ENCODE measurements at regions not wholly inside any gene's neighbourhood (a gene's known extent, or its start where the extent isn't known, plus 50 kb on each side); places are given as distances from the start of the nearest gene placed in this dataset.

DNA sequence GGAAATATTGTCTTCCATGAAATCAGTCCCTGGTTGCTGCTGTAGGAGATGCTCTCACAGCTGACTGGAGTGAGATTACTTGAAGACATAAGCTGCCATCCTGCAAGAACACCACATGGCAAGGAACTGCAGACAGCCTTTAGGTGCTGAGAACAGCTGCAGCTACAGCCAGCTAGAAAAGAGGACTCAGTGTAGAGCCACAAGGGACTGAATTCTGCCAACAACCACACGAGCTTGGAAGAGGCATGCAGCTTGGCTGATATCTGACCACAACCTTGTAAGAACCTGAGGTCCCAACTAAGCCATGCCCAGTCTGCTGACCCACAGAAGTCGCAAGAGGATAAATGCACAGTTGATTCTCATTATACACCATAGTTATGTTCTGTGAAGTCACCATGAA is 181.8 kb upstream of the ARL4C start:
- Mint-ChIP-seq H3K4me3 (no peak overlapping the region), H3K27ac (no peak overlapping the region), H3K27me3 (no peaks in the 10 kb centered on the region), H3K9me3 (peaks cover 0 to 2% (median 0%) of the 10 kb centered on the region in 3 donors), H3K4me1 (no peaks in the 10 kb centered on the region), H3K36me3 (no peaks in the 10 kb centered on the region)

GRCh38 chr2:234677758-234678538 is 181.1 kb upstream of the ARL4C start:
- Mint-ChIP-seq H3K27me3 (no peaks in the 10 kb centered on the region), H3K27ac (no peak overlapping the region), H3K9me3 (peaks cover 0 to 2% (median 0%) of the 10 kb centered on the region in 3 donors), H3K4me1 (no peaks in the 10 kb centered on the region), H3K36me3 (no peaks in the 10 kb centered on the region), H3K4me3 (no peak overlapping the region)

DNA sequence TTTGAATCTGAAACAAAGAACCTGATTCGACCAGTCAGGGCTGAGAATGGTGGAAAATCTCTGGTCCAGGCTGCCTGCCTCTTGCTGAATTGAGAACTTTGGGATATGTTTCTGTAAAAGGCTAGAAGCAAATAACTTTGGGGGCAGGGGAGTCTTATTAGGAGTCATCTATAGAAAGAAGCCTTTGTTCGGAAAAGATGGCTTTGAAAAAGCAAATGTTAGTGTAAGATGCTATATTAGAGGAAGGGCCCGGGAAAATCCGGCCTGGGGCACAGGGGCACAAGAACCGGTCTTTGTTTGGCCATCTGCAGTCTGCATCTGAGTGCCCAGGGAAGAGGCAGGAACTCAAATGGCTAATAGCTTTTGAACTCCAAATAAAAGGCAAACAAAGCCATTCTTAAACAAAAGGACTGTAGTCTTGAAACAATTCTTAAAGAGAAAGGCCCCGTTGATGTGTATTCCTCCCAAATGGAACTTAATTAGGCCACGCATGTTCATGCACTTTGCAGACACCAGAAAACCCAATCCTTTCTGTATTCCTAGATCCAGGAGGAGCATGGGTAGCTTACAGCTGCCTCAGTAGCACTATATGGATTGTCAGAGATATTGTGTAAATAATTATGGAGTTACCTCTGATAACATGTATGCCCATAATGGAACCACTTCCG is 180.0 kb upstream of the ARL4C start:
- H3K4me1 Mint-ChIP-seq, result no peaks in the 10 kb centered on the region
- H3K4me3 Mint-ChIP-seq, result no peak overlapping the region
- H3K36me3 Mint-ChIP-seq, result no peaks in the 10 kb centered on the region
- H3K27ac Mint-ChIP-seq, result no peak overlapping the region
- no peaks in the 10 kb centered on the region for H3K27me3 Mint-ChIP-seq
- H3K9me3 Mint-ChIP-seq, result no peaks in the 10 kb centered on the region

DNA sequence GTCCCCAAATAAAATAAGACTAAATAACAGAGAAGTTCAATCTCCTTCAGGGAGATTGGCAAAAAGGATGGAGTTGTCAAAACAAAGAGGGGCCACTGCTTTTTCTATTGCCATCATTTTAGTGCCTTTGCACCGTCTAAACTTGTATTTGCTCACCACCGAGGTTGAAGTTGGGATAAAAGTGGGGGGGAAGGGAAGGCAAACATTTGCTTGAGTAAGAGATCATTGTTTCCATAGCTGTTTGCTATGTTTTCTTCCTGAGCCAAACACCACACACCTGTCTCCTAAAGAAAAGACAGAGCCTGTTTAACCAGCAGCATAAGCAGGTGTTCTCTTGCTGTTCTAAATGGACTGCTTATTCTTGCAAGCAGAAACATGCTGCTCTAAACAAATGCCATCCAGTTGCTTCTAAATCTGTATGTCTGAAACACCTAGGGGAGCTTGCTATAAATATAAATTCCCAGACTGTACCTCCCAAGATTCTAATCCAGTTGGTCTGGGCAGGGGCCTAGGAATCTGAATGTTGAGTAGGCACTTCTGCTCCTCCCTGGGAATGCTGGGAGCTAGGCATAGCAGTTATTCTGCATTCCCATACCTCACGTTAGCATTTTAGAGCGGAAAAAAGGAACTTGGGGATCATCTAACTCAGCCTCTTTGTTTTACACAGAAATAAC is 179.4 kb upstream of the ARL4C start:
- Mint-ChIP-seq H3K4me3 (no peak overlapping the region), H3K4me1 (no peaks in the 10 kb centered on the region), H3K27ac (no peak overlapping the region), H3K36me3 (no peaks in the 10 kb centered on the region), H3K9me3 (no peaks in the 10 kb centered on the region), H3K27me3 (no peaks in the 10 kb centered on the region)

- Mint-ChIP-seq H3K4me1 (no peaks in the 10 kb centered on the region), H3K9me3 (no peaks in the 10 kb centered on the region), H3K27me3 (no peaks in the 10 kb centered on the region), H3K36me3 (no peaks in the 10 kb centered on the region), H3K27ac (no peak overlapping the region), H3K4me3 (no peak overlapping the region)
Measured at GRCh38 chr2:234674781-234675201, 177.9 kb upstream of the ARL4C start.

- Mint-ChIP-seq H3K4me1 (no peaks in the 10 kb centered on the region), H3K36me3 (no peaks in the 10 kb centered on the region), H3K9me3 (no peaks in the 10 kb centered on the region), H3K4me3 (no peak overlapping the region), H3K27ac (no peak overlapping the region), H3K27me3 (no peaks in the 10 kb centered on the region)
Measured at GRCh38 chr2:234673961-234674759, 177.3 kb upstream of the ARL4C start.

DNA sequence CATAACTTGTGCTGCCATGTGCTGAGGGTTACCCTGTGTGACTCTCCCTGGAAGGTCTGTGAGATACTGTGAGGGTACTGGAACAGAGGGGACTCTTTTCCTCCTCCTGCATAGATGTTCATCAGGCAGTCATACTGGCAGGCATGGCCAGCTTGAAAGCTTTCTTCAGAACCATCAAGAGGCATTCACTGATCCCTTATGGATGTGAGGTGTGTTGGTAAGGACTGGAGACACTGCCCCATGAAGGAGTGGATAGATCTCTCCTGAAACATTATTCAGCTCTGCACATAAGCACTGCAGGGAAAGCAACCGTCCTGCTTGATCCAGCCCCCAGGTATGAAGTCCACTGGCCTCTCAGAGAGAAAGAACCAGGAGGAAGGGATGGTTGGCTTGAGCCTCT is 176.6 kb upstream of the ARL4C start:
- Mint-ChIP-seq H3K9me3 (no peaks in the 10 kb centered on the region), H3K36me3 (no peaks in the 10 kb centered on the region), H3K4me1 (no peaks in the 10 kb centered on the region), H3K4me3 (no peak overlapping the region), H3K27me3 (no peaks in the 10 kb centered on the region), H3K27ac (no peak overlapping the region)

- Mint-ChIP-seq H3K27ac (no peak overlapping the region), H3K4me3 (no peak overlapping the region), H3K4me1 (no peaks in the 10 kb centered on the region), H3K9me3 (no peaks in the 10 kb centered on the region), H3K27me3 (peaks cover 2% of the 10 kb centered on the region), H3K36me3 (no peaks in the 10 kb centered on the region)
Measured at GRCh38 chr2:234672498-234673150, 175.7 kb upstream of the ARL4C start.

DNA sequence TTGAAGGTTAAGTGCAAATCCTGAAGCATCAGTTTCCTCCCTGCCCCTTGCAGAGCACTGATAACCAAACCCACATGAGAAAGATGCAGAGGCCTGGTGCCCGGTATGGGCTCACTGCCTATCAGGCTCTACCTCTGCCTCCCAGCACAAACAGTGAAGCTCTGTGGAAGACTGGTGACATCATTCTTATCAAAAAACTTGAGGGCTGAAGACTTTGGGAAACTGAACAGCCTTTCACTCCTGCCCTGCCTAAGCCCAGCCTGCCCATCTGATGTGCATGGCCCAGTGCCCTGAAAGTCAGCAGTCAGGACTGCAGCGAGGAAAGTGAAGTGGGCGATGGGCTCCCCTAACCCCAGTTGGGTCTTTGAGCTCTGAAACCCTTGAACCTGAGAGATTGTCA is 174.8 kb upstream of the ARL4C start:
- Mint-ChIP-seq H3K4me1 (no peaks in the 10 kb centered on the region), H3K4me3 (no peak overlapping the region), H3K36me3 (no peaks in the 10 kb centered on the region), H3K27ac (no peak overlapping the region), H3K9me3 (no peaks in the 10 kb centered on the region), H3K27me3 (peaks cover 2% of the 10 kb centered on the region)

GRCh38 chr2:234671231-234671630 is 174.3 kb upstream of the ARL4C start:
- Mint-ChIP-seq H3K27me3 (peaks cover 2% of the 10 kb centered on the region), H3K27ac (no peak overlapping the region), H3K4me1 (no peaks in the 10 kb centered on the region), H3K4me3 (no peak overlapping the region), H3K36me3 (no peaks in the 10 kb centered on the region), H3K9me3 (no peaks in the 10 kb centered on the region)

DNA sequence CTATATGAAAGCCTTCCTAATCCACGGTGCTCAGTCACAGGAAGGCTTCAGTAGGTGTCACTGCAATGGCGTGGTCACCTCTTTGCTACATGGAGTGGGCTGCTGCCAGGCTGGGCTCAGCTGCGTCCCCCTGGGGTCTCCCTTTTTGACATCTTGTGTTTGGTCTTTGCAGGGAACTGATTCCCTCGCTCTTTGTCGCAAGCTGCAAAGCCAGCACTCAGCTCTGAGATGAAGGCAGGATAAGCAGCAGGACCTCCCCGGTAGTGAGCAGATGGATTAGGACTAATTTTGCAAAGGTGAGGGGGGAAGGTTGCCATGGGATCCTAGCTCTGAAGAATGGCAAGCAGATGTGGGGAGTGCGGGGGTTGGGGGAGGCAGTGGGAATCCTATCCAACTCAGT is 173.9 kb upstream of the ARL4C start:
- Mint-ChIP-seq H3K9me3 (no peaks in the 10 kb centered on the region), H3K27me3 (peaks cover 2% of the 10 kb centered on the region), H3K4me3 (no peak overlapping the region), H3K4me1 (no peaks in the 10 kb centered on the region), H3K36me3 (no peaks in the 10 kb centered on the region), H3K27ac (no peak overlapping the region)

- no peak overlapping the region for H3K4me3 Mint-ChIP-seq
- no peaks in the 10 kb centered on the region for H3K36me3 Mint-ChIP-seq
- H3K4me1 Mint-ChIP-seq, result no peaks in the 10 kb centered on the region
- peaks cover 2% of the 10 kb centered on the region for H3K27me3 Mint-ChIP-seq
- no peaks in the 10 kb centered on the region for H3K9me3 Mint-ChIP-seq
- no peak overlapping the region for H3K27ac Mint-ChIP-seq
Measured at GRCh38 chr2:234670052-234670451, 173.2 kb upstream of the ARL4C start.

DNA sequence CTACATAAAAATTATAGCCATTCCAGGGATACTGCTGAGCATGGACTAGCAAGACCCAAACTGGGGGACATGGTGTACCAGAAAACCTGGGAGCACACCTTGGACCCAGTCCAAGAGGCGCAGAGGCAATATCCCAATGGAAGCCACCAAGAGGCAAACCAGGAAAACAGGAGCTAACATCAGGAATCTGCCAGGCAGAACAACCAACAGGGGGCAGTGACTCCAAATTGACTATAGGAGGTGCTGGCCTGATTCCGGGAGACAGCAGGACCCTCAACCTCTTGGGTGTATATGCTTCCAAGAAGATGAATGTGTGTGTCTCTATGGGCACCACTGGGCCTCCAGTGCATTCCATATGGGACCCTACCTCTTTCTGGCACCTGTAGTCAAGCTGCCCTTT is 172.7 kb upstream of the ARL4C start:
- Mint-ChIP-seq H3K36me3 (no peaks in the 10 kb centered on the region), H3K27ac (no peak overlapping the region), H3K4me1 (no peaks in the 10 kb centered on the region), H3K9me3 (no peaks in the 10 kb centered on the region), H3K4me3 (no peak overlapping the region), H3K27me3 (peaks cover 2% of the 10 kb centered on the region)

- Mint-ChIP-seq H3K27me3 (peaks cover 2% of the 10 kb centered on the region), H3K9me3 (peaks cover 0 to 5% (median under 1%) of the 10 kb centered on the region in 3 donors), H3K36me3 (no peaks in the 10 kb centered on the region), H3K4me1 (no peaks in the 10 kb centered on the region), H3K27ac (no peak overlapping the region), H3K4me3 (no peak overlapping the region)
Measured at GRCh38 chr2:234669001-234669400, 172.1 kb upstream of the ARL4C start.

DNA sequence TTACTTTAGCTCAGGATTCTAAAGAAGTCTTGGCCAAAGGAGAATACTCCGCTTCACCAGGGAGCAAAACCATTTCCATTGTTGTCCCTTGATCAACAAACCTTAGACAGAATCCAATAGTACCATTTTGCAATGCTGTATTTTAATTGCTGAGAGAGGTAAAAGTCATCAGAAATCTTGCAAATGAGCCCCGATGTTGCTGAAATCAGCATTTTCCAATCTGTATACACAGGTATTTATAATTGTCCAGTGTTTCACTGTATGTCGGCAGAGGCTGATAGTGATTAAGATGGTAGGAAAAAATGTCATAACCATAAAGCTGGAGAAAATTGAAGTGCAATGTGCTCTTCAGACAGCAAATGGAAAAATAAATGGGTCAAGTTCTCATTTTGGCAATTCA is 170.0 kb upstream of the ARL4C start:
- Mint-ChIP-seq H3K36me3 (no peaks in the 10 kb centered on the region), H3K4me3 (no peak overlapping the region), H3K4me1 (no peaks in the 10 kb centered on the region), H3K27ac (no peak overlapping the region), H3K27me3 (peaks cover 2% of the 10 kb centered on the region), H3K9me3 (peaks cover 3 to 11% (median 4%) of the 10 kb centered on the region in 3 donors)

All from IgD-negative memory B cell (primary cell).